ENCODE measurements at regions not wholly inside any gene's neighbourhood (a gene's known extent, or its start where the extent isn't known, plus 50 kb on each side); places are given as distances from the start of the nearest gene placed in this dataset.
"Not testable (repeated sequence)": the region's sequence is repeated elsewhere in the genome, so short reads cannot be mapped to it uniquely, and the experiment has no call there.

- DNase-seq, result no peak
These were observed 807.4 kb downstream of the STIM2 start for GRCh38 chr4:27668001-27668400.

GRCh38 chr4:27678027-27678426 is 817.4 kb downstream of the STIM2 start:
- DNase-seq, result no peak

GRCh38 chr4:27684610-27685011 is 824.0 kb downstream of the STIM2 start:
- no peak for DNase-seq

GRCh38 chr4:27685091-27685490 is 824.5 kb downstream of the STIM2 start:
- no peak for DNase-seq

- no peak for DNase-seq
These were observed 825.3 kb downstream of the STIM2 start for GRCh38 chr4:27685947-27686346.

GRCh38 chr4:27692158-27692557 is 831.5 kb downstream of the STIM2 start:
- no peak for DNase-seq

GRCh38 chr4:27692868-27693634 is 832.4 kb downstream of the STIM2 start:
- no peak for DNase-seq

GRCh38 chr4:27696257-27696656 is 835.6 kb downstream of the STIM2 start:
- not testable (repeated sequence) for DNase-seq

GRCh38 chr4:27701606-27702005 is 841.0 kb downstream of the STIM2 start:
- no peak for DNase-seq

- DNase-seq, result no peak
These were observed 842.2 kb downstream of the STIM2 start for GRCh38 chr4:27702730-27703431.

GRCh38 chr4:27703771-27704170 is 843.1 kb downstream of the STIM2 start:
- DNase-seq, result no peak

GRCh38 chr4:27711041-27711440 is 850.4 kb downstream of the STIM2 start:
- no peak for DNase-seq

GRCh38 chr4:27714073-27714472 is 853.4 kb downstream of the STIM2 start:
- no peak for DNase-seq

GRCh38 chr4:27716693-27717430 is 856.2 kb downstream of the STIM2 start:
- no peak for DNase-seq

GRCh38 chr4:27717431-27717755 is 856.8 kb downstream of the STIM2 start:
- DNase-seq, result no peak

GRCh38 chr4:27720010-27720766 is 859.5 kb downstream of the STIM2 start:
- DNase-seq, result no peak

GRCh38 chr4:27721193-27721592 is 860.6 kb downstream of the STIM2 start:
- no peak for DNase-seq

GRCh38 chr4:27728892-27729291 is 868.3 kb downstream of the STIM2 start:
- DNase-seq, result no peak

GRCh38 chr4:27742816-27743215 is 882.2 kb downstream of the STIM2 start:
- no peak for DNase-seq

GRCh38 chr4:27759611-27760575 is 899.3 kb downstream of the STIM2 start:
- no peak for DNase-seq

- no peak for DNase-seq
These were observed 903.3 kb downstream of the STIM2 start for GRCh38 chr4:27763830-27764525.

GRCh38 chr4:27764526-27764837 is 903.8 kb downstream of the STIM2 start:
- DNase-seq, result no peak

All from bone marrow (tissue), 2 donors.